ENCODE measurements at regions not wholly inside any gene's neighbourhood (a gene's known extent, or its start where the extent isn't known, plus 50 kb on each side); places are given as distances from the start of the nearest gene placed in this dataset.

DNA sequence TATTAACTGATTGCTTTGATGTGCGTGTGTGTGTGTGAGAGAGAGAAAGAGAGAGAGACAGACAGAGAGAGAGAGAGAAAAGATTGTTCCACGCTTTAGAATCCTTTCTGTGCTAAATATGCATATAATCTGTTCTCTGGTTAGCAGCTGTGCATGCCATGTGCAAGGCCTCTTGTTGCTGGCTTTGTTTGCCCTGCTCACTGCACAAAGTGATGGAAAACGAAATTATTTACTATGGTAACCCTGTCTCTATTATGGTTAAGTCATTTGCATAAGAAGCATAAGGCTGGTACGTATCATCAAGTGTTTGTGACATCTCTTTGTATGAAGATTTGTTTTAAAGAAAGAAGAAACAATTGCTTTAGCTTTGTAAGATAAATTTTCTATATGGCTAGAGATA lies 190.2 kb upstream of the POF1B start:
- Histone ChIP-seq H4K20me1 (ENCODE audit: insufficient read depth) (no peaks in the 10 kb centered on the region), H3K27me3 (ENCODE audit: insufficient read depth) (no peaks in the 10 kb centered on the region), H3F3A (replicated peaks; ENCODE audit: insufficient read depth) (no peaks in the 10 kb centered on the region), H3K9me2 (no peaks in the 10 kb centered on the region), H3K36me3 (replicated peaks in 1 of 2; ENCODE audit: control insufficient read depth in 1 of 2, insufficient read depth in 2 of 2, low read length in 1 of 2) (no peaks in the 10 kb centered on the region), H3K27ac (ENCODE audit: low read depth in 2 of 2, low read length in 1 of 2) (no peak overlapping the region), H3K4me2 (no peak overlapping the region), H3K9ac (no peak overlapping the region), H2AFZ (ENCODE audit: low read depth) (no peak overlapping the region), H3K9me3 (no peaks in the 10 kb centered on the region), H3K4me1 (ENCODE audit: control insufficient read depth in 1 of 2, insufficient read depth in 2 of 2, low read depth in 1 of 2, low read length in 1 of 2) (no peaks in the 10 kb centered on the region), H3K79me2 (ENCODE audit: insufficient read depth) (no peaks in the 10 kb centered on the region), H3K4me3 (ENCODE audit: low read depth in 2 of 2, low read length in 1 of 2) (no peak overlapping the region)
- TF ChIP-seq MXI1 (IDR thresholded peaks at IDR 0.05; ENCODE audit: low read depth, low read length) (no peak), RFX5 (IDR thresholded peaks at IDR 0.05; ENCODE audit: low read length) (no peak), RXRA (IDR thresholded peaks at IDR 0.05; ENCODE audit: borderline replicate concordance, low read depth) (no peak), TCF12 (IDR thresholded peaks at IDR 0.05) (no peak), TAF1 (IDR thresholded peaks at IDR 0.05; ENCODE audit: borderline replicate concordance, low read depth, low read length) (no peak), ZBTB33 (IDR thresholded peaks at IDR 0.05; ENCODE audit: borderline replicate concordance, low read depth) (no peak), EP300 (IDR thresholded peaks at IDR 0.05; ENCODE audit: borderline replicate concordance in 1 of 2, low read depth in 1 of 2, low read length in 1 of 2) (no peak)
- TF ChIP-seq, protein P1, sequence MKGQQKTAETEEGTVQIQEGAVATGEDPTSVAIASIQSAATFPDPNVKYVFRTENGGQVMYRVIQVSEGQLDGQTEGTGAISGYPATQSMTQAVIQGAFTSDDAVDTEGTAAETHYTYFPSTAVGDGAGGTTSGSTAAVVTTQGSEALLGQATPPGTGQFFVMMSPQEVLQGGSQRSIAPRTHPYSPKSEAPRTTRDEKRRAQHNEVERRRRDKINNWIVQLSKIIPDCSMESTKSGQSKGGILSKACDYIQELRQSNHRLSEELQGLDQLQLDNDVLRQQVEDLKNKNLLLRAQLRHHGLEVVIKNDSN (IDR thresholded peaks at IDR 0.05; ENCODE audit: borderline replicate concordance, low read depth), result no peak
- 5% methylated on average over 4 of the region's 4 CpGs for WGBS (ENCODE audit: low lambda C conversion rate)
- no peak for DNase-seq
- ChIA-PET POLR2A (no interaction called here), CTCF (no interaction called here)

DNA sequence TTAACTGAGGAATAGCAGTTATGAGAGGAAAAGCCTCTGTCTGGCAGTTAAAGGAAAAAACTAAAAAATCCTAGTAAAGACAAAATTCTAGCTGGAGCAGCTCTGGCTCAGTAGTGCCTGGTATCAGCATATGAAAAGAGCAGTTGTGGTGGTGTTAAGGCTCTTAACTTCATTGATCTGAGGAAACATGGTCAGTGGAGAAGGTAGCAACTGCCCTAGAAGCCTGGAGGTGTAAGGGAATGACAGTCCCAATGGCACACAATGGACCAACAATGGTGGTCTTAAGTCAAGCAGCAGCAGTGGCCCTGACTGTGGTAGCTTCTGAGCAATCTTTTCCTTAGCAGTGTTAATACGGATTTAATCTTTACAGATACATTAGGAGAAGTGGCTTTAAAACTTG lies 189.6 kb upstream of the POF1B start:
- no peak for TF ChIP-seq MXI1 (IDR thresholded peaks at IDR 0.05; ENCODE audit: low read depth, low read length)
- TF ChIP-seq SMC3 (IDR thresholded peaks at IDR 0.05; ENCODE audit: low read depth, low read length), result no peak
- TF ChIP-seq NRF1 (IDR thresholded peaks at IDR 0.05; ENCODE audit: low read depth, low read length), result no peak
- TF ChIP-seq TEAD4 (IDR thresholded peaks at IDR 0.05; ENCODE audit: borderline replicate concordance, insufficient read depth), result no peak
- no peak for TF ChIP-seq FOXM1 (IDR thresholded peaks at IDR 0.05; ENCODE audit: low read depth)
- no peak for TF ChIP-seq RXRA (IDR thresholded peaks at IDR 0.05; ENCODE audit: borderline replicate concordance, low read depth)
- TF ChIP-seq, protein P2, sequence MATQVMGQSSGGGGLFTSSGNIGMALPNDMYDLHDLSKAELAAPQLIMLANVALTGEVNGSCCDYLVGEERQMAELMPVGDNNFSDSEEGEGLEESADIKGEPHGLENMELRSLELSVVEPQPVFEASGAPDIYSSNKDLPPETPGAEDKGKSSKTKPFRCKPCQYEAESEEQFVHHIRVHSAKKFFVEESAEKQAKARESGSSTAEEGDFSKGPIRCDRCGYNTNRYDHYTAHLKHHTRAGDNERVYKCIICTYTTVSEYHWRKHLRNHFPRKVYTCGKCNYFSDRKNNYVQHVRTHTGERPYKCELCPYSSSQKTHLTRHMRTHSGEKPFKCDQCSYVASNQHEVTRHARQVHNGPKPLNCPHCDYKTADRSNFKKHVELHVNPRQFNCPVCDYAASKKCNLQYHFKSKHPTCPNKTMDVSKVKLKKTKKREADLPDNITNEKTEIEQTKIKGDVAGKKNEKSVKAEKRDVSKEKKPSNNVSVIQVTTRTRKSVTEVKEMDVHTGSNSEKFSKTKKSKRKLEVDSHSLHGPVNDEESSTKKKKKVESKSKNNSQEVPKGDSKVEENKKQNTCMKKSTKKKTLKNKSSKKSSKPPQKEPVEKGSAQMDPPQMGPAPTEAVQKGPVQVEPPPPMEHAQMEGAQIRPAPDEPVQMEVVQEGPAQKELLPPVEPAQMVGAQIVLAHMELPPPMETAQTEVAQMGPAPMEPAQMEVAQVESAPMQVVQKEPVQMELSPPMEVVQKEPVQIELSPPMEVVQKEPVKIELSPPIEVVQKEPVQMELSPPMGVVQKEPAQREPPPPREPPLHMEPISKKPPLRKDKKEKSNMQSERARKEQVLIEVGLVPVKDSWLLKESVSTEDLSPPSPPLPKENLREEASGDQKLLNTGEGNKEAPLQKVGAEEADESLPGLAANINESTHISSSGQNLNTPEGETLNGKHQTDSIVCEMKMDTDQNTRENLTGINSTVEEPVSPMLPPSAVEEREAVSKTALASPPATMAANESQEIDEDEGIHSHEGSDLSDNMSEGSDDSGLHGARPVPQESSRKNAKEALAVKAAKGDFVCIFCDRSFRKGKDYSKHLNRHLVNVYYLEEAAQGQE (IDR thresholded peaks at IDR 0.05; ENCODE audit: low read depth, low read length), result no peak
- no peak for TF ChIP-seq POLR2AphosphoS5 (IDR thresholded peaks at IDR 0.05; ENCODE audit: low read depth, low read length)
- H3K9me2 ChIP-seq, result no peaks in the 10 kb centered on the region
- no peaks in the 10 kb centered on the region for H3K9me3 ChIP-seq
- no peaks in the 10 kb centered on the region for H3F3A ChIP-seq (replicated peaks; ENCODE audit: insufficient read depth)
- H3K79me2 ChIP-seq (ENCODE audit: insufficient read depth), result no peaks in the 10 kb centered on the region
- POLR2A ChIA-PET, result no interaction called here
- H2AFZ ChIP-seq (ENCODE audit: low read depth), result no peak overlapping the region
- no peak for DNase-seq
- no peak overlapping the region for H3K27ac ChIP-seq (ENCODE audit: low read depth in 2 of 2, low read length in 1 of 2)
- H3K4me3 ChIP-seq (ENCODE audit: low read depth in 2 of 2, low read length in 1 of 2), result no peak overlapping the region
- H3K4me1 ChIP-seq (ENCODE audit: control insufficient read depth in 1 of 2, insufficient read depth in 2 of 2, low read depth in 1 of 2, low read length in 1 of 2), result no peaks in the 10 kb centered on the region
- H3K36me3 ChIP-seq (replicated peaks in 1 of 2; ENCODE audit: control insufficient read depth in 1 of 2, insufficient read depth in 2 of 2, low read length in 1 of 2), result no peaks in the 10 kb centered on the region
- CTCF ChIA-PET, result no interaction called here
- no peaks in the 10 kb centered on the region for H4K20me1 ChIP-seq (ENCODE audit: insufficient read depth)
- no peak overlapping the region for H3K4me2 ChIP-seq
- H3K27me3 ChIP-seq (ENCODE audit: insufficient read depth), result no peaks in the 10 kb centered on the region
- WGBS (ENCODE audit: low lambda C conversion rate), result 0% methylated on average over 1 of the region's 1 CpG
- no peak overlapping the region for H3K9ac ChIP-seq
